ENCODE measurements at regions not wholly inside any gene's neighbourhood (a gene's known extent, or its start where the extent isn't known, plus 50 kb on each side); places are given as distances from the start of the nearest gene placed in this dataset.
"Not testable (repeated sequence)": the region's sequence is repeated elsewhere in the genome, so short reads cannot be mapped to it uniquely, and the experiment has no call there.

DNA sequence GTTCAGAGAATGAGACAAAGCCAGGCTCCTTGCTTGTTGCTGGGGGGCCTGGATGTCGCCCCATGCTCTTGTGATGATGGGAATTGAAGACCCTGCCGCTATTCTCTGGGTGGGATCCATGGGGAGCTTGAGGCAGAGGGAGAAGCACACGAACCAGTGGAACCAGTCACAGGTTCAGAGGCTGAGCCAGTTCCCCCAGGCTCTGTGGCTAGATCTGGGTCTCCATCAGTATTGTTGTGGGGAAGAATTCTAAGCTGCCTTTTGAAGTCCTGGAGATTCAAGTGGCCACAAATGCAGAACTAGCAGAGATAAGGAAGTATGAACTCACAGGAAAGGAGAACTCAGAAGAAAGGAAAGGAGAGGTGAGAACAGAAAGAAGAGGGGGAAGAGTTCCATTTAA lies 219.4 kb downstream of the MSX2 start:
- DNase-seq (ENCODE audit: extremely low spot score, unreplicated experiment), result no peak
- H3K4me1 Mint-ChIP-seq (ENCODE audit: unreplicated experiment), result peaks cover 18% of the 10 kb centered on the region
- H3K27me3 Mint-ChIP-seq, result peaks cover 15% of the 10 kb centered on the region
- H3K9me3 Mint-ChIP-seq, result no peaks in the 10 kb centered on the region
- TF ChIP-seq CTCF (conservative IDR thresholded peaks at IDR 0.05), result no peak
- no peak overlapping the region for H3K27ac Mint-ChIP-seq
- no peak overlapping the region for H3K4me3 Mint-ChIP-seq
- H3K36me3 Mint-ChIP-seq, result no peaks in the 10 kb centered on the region

DNA sequence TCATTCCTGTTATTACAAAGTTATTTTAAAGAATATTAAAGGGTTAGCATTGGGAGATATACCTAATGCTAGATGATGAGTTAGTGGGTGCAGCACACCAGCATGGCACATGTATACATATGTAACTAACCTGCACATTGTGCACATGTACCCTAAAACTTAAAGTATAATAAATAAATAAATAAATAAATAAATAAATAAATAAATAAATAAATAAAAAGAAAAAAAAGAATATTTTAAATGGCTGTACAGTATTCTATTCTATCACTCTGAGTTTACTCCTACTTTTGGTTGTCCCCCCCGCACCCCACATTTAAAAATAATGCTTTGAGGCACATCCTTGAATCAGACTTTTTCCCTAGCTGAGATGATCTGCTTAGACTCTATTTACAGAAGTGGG lies 218.6 kb downstream of the MSX2 start:
- not testable (repeated sequence) for H3K4me3 Mint-ChIP-seq; H3K9me3 Mint-ChIP-seq; H3K27ac Mint-ChIP-seq; H3K36me3 Mint-ChIP-seq; DNase-seq (ENCODE audit: extremely low spot score, unreplicated experiment)
- peaks cover 18% of the 10 kb centered on the region for H3K4me1 Mint-ChIP-seq (ENCODE audit: unreplicated experiment)
- peaks cover 15% of the 10 kb centered on the region for H3K27me3 Mint-ChIP-seq

DNA sequence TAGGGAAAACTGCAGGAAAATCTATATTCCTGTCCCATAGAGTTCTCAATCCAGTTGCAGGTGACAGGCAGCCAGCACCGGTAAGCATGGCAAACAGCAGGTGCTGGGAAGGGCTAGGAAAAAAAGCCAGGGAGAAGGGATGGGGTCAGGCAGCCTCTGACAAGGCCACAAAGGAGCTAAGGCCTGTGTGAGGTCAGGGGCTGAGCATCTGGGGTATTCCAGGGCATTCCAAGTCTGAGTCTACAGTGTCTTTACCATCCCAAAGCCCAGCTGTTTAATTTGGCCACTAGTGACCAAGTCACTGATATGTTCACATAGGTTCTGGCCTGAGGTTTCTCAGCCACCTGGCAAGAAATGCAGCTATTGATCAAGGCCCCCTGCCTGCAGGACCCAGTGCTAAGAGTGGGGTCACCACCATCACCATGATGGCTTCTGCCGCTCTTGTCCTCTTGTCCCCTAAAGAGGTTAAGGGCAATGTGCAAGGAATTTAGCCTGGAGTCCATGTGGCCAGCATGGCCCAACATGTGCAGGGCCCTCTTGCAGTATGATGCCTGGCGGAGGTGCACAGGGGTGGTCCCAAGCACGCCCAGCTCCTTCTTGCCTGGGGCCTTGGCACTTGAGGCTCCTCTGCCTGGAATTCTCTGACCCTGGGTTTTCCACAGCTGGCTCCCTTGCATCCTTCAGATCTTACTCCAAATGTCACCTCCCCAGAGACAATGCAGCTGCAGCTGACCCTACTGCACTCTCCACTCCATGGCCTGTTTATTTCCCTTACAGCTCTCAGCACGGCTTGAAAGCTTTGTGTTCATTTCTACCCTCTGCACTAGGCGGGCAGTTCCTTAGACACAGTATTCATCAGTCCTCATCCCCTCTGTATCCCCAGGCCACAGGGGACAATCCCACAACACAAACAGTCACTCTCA lies 213.1 kb downstream of the MSX2 start:
- Mint-ChIP-seq H3K9me3 (peaks cover 5% of the 10 kb centered on the region), H3K4me3 (no peak overlapping the region), H3K4me1 (ENCODE audit: unreplicated experiment) (peaks cover 27% of the 10 kb centered on the region), H3K27me3 (peaks cover 22% of the 10 kb centered on the region), H3K36me3 (no peaks in the 10 kb centered on the region), H3K27ac (peak overlapping the region; percentile 27)
- no peak for TF ChIP-seq CTCF (conservative IDR thresholded peaks at IDR 0.05)
- no peak for DNase-seq (ENCODE audit: extremely low spot score, unreplicated experiment)

GRCh38 chr5:174935854-174936474 lies 211.6 kb downstream of the MSX2 start:
- Mint-ChIP-seq H3K27me3 (peaks cover 18% of the 10 kb centered on the region), H3K4me1 (ENCODE audit: unreplicated experiment) (peaks cover 16% of the 10 kb centered on the region), H3K36me3 (no peaks in the 10 kb centered on the region), H3K9me3 (peaks cover 5% of the 10 kb centered on the region), H3K4me3 (no peak overlapping the region), H3K27ac (no peak overlapping the region)
- peak; percentile 96 for TF ChIP-seq CTCF (conservative IDR thresholded peaks at IDR 0.05)
- peak; percentile 80 for DNase-seq (ENCODE audit: extremely low spot score, unreplicated experiment)

DNA sequence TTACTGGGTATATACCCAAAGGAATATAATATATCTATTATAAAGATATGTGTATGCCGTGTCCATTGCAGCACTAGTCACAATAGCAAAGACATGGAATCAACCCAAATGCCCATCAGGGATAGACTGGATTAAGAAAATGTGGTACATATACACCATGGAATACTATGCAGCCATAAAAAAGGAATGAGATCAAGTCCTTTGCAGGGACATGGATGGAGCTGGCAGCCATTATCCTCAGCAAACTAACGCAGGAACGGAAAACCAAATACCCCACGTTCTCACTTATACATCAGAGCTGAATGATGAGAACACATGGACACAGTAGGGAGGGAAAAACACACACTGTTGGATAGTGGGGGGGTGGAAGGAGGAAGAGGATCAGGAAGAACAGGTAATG lies 206.7 kb downstream of the MSX2 start:
- H3K4me3 Mint-ChIP-seq; DNase-seq (ENCODE audit: extremely low spot score, unreplicated experiment); H3K4me1 Mint-ChIP-seq (ENCODE audit: unreplicated experiment); H3K27me3 Mint-ChIP-seq; H3K36me3 Mint-ChIP-seq; H3K27ac Mint-ChIP-seq; H3K9me3 Mint-ChIP-seq: not testable (repeated sequence)

DNA sequence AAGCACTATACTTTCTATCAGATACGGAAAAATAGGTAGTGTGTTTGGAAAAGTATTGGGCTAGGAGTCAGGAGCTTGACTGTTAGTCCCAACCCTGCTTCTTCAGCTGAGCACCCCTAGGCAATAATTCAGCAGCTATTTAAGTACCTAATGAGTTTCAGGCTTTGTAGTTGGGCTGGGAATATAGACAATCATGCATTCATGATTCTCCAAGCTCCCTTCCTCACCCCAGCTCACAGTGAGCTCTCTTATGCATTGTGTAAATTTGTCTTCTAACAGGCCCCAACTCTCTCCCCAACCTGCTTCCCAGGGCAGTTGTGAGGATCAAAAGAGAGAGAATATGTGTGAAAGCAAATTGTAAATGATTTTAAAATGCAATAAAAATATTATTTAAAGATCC lies 201.2 kb downstream of the MSX2 start:
- H3K4me3 Mint-ChIP-seq, result no peak overlapping the region
- TF ChIP-seq CTCF (conservative IDR thresholded peaks at IDR 0.05), result no peak
- no peak overlapping the region for H3K27ac Mint-ChIP-seq
- no peaks in the 10 kb centered on the region for H3K9me3 Mint-ChIP-seq
- no peak for DNase-seq (ENCODE audit: extremely low spot score, unreplicated experiment)
- H3K36me3 Mint-ChIP-seq, result no peaks in the 10 kb centered on the region
- H3K4me1 Mint-ChIP-seq (ENCODE audit: unreplicated experiment), result peaks cover 7% of the 10 kb centered on the region
- peaks cover 4% of the 10 kb centered on the region for H3K27me3 Mint-ChIP-seq

All from type B pancreatic cell (in vitro differentiated cells).